AG04450 (cell line): ENCODE measurements at regions not wholly inside any gene's neighbourhood (a gene's known extent, or its start where the extent isn't known, plus 50 kb on each side); places are given as distances from the start of the nearest gene placed in this dataset.

Experiments used
- CTCF ChIA-PET: fragments of 300-600, 350-600 bp; formaldehyde crosslinking; extraction: SDS; loops from one replicate; lab custom pipeline; 2022; ENCODE audit warnings: antibody characterized with exemption, inconsistent platforms; lab: Charles Lee
- POLR2A ChIA-PET: fragments of 350-600 bp; formaldehyde crosslinking; extraction: SDS; loops from one replicate; lab custom pipeline; 2021; ENCODE audit warnings: antibody characterized with exemption, inconsistent platforms; lab: Yijun Ruan, JAX
- DNase-seq: peaks from one replicate; pipeline ENCODE4 v3.0.0-alpha.2; 2011; ENCODE audit warnings: low read depth, low spot score
- H3K27ac ChIP-seq: one replicate; pipeline ENCODE4 v1.5.1; 2012; ENCODE audit warnings: low read depth, low read length, control low read depth
- H3K27me3 ChIP-seq: one replicate; pipeline ENCODE4 v1.6.0; 2012; ENCODE audit warnings: low read length; ENCODE audit not compliant: control insufficient read depth, insufficient read depth
- H3K4me3 ChIP-seq: 2 replicates; pipeline ENCODE4 v1.5.1; 2011; ENCODE audit warnings: mild to moderate bottlenecking, low read depth, low read length, control low read depth
- H3K9me3 ChIP-seq: 2 replicates; pipeline ENCODE4 v1.5.1; 2012; ENCODE audit warnings: low read length; ENCODE audit not compliant: control insufficient read depth, insufficient read depth
- TF ChIP-seq, protein P1 (sequence below): IDR thresholded peaks from 2 replicates; pipeline ENCODE4 v1.5.1; 2011; ENCODE audit warnings: low read depth, low read length, control low read depth, inconsistent platforms

DNA sequence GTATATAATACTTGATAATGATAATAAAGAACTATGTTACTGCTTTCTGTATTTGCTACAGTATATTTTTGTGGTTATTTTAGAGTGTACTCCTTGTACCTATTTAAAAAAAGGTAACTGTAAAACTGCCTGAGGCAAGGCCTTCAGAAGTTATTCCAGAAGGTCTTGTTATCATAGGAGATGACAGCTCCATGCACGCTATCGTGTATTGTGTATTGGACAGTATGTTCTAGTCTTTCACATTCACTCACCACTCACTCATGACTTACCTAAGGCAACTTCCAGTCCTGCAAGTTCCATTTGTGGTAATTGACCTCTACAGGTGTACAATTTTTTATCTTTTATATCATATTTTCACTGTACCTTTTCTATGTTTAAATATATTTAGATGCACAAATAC lies 100.7 kb downstream of the ARL4A start:
- Histone ChIP-seq H3K27me3 (no peaks in the 10 kb centered on the region), H3K27ac (no peak overlapping the region), H3K9me3 (no peaks in the 10 kb centered on the region), H3K4me3 (no peak overlapping the region)
- TF ChIP-seq, protein P1, sequence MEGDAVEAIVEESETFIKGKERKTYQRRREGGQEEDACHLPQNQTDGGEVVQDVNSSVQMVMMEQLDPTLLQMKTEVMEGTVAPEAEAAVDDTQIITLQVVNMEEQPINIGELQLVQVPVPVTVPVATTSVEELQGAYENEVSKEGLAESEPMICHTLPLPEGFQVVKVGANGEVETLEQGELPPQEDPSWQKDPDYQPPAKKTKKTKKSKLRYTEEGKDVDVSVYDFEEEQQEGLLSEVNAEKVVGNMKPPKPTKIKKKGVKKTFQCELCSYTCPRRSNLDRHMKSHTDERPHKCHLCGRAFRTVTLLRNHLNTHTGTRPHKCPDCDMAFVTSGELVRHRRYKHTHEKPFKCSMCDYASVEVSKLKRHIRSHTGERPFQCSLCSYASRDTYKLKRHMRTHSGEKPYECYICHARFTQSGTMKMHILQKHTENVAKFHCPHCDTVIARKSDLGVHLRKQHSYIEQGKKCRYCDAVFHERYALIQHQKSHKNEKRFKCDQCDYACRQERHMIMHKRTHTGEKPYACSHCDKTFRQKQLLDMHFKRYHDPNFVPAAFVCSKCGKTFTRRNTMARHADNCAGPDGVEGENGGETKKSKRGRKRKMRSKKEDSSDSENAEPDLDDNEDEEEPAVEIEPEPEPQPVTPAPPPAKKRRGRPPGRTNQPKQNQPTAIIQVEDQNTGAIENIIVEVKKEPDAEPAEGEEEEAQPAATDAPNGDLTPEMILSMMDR, result no peak
- ChIA-PET POLR2A (no interaction called here), CTCF (no interaction called here)
- no peak for DNase-seq

DNA sequence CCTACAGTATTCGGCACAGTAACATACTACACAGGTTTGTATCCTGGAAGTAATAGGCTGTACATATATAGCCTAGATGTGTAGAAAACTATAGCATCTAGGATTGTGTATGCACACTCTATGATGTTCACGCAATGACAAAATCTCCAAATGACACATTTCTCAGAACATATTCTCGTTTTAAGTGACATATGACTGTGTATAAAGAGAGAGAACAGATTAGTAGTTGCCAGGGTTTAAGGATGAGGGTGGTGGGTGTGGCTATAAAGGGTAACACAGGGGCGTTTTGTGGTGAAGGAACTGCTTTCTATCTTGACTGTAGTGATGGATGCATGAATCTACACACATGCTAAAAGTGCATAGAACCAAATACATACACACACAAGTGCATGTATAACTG lies 101.2 kb downstream of the ARL4A start:
- no peak for DNase-seq
- Histone ChIP-seq H3K4me3 (no peak overlapping the region), H3K9me3 (no peaks in the 10 kb centered on the region), H3K27me3 (no peaks in the 10 kb centered on the region), H3K27ac (no peak overlapping the region)
- CTCF ChIA-PET, result no interaction called here
- TF ChIP-seq, protein P1, result no peak
- POLR2A ChIA-PET, result no interaction called here

DNA sequence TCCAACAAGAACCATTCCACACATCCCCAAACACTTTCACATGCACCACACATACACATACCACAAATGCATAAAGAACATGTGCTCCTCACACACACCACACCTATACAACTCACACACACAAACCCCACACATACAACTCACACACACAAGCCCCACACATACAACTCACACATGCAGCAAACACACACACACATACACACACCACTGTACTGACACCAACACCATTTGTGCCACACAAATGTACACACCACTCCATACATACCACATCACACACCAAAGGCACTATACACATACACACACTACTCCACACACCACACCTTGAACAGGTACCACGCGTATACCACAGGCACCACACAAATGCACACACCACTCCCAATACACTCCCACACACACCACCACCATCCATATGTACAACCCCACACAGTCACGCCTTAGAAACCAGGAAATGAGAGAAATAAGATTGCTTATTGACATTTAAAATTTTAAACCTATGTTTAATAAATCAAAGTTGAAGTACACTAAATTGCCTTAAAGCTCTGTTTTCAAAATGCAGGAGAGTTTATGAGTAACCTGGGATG lies 107.4 kb downstream of the ARL4A start:
- CTCF ChIA-PET, result no interaction called here
- no peak overlapping the region for H3K27ac ChIP-seq
- TF ChIP-seq, protein P1, result no peak
- POLR2A ChIA-PET, result no interaction called here
- H3K27me3 ChIP-seq, result no peaks in the 10 kb centered on the region
- H3K4me3 ChIP-seq, result no peak overlapping the region
- no peaks in the 10 kb centered on the region for H3K9me3 ChIP-seq
- no peak for DNase-seq

- no peaks in the 10 kb centered on the region for H3K27me3 ChIP-seq
- no peaks in the 10 kb centered on the region for H3K9me3 ChIP-seq
- no peak overlapping the region for H3K27ac ChIP-seq
- H3K4me3 ChIP-seq, result no peak overlapping the region
- ChIA-PET POLR2A (no interaction called here), CTCF (no interaction called here)
- TF ChIP-seq, protein P1, result no peak
- no peak for DNase-seq
Measured at GRCh38 chr7:12796397-12797127, 109.1 kb downstream of the ARL4A start.

DNA sequence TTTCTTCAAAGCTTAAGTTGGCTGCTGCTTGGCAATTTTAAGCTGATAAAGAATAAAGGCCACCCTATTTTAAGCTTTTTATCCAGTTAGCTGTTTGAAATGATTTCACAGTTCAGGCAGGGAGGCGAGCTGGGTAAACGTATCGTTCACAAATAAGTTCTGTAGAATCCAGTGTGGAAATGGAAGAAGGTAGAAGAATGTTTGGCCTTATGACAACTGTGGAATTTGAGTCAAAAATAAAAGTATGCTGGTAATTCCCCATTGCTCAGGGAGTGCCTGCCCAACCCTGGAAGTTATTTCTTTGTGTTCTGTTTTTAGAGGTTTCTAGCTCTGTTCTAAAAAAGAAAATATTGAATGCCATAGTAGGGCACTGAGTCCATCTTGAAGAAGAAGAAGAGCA lies 113.1 kb downstream of the ARL4A start:
- POLR2A ChIA-PET, result no interaction called here

More for the DNA sequence above, 113.1 kb downstream of the ARL4A start:
- CTCF ChIA-PET, result no interaction called here
- Histone ChIP-seq H3K27me3 (no peaks in the 10 kb centered on the region), H3K27ac (no peak overlapping the region), H3K9me3 (no peaks in the 10 kb centered on the region), H3K4me3 (no peak overlapping the region)
- TF ChIP-seq, protein P1, result no peak
- DNase-seq, result no peak
